HEK293 (cell line): ENCODE measurements at regions not wholly inside any gene's neighbourhood (a gene's known extent, or its start where the extent isn't known, plus 50 kb on each side); places are given as distances from the start of the nearest gene placed in this dataset.

ENCODE experiments used
- CTCF ChIP-seq: fragments of 450-650 bp; formaldehyde crosslinking; IDR thresholded peaks from 2 replicates; pipeline ENCODE4 v1.5.1; 2016; ENCODE audit warnings: missing biosample characterization, missing genetic modification characterization
- ZBTB1 ChIP-seq: fragments of 450-650 bp; formaldehyde crosslinking; IDR thresholded peaks from 2 replicates; pipeline ENCODE4 v1.5.1; 2016; ENCODE audit warnings: missing biosample characterization, missing genetic modification characterization
- ZFP41 ChIP-seq: fragments of 450-650 bp; formaldehyde crosslinking; IDR thresholded peaks from 2 replicates; pipeline ENCODE4 v1.5.1; 2016; ENCODE audit warnings: missing biosample characterization, missing genetic modification characterization, borderline replicate concordance
- ZNF292 ChIP-seq: fragments of 450-650 bp; formaldehyde crosslinking; IDR thresholded peaks from 2 replicates; pipeline ENCODE4 v1.5.1; 2016; ENCODE audit warnings: low read depth, missing biosample characterization, missing genetic modification characterization, borderline replicate concordance
- ZNF433 ChIP-seq: fragments of 450-650 bp; formaldehyde crosslinking; IDR thresholded peaks from 2 replicates; pipeline ENCODE4 v1.5.1; 2016; ENCODE audit warnings: missing biosample characterization, missing genetic modification characterization, low read depth
- ZNF768 ChIP-seq: fragments of 450-650 bp; formaldehyde crosslinking; IDR thresholded peaks from 2 replicates; pipeline ENCODE4 v1.5.1; 2018; ENCODE audit warnings: missing biosample characterization, mild to moderate bottlenecking, missing genetic modification characterization
- ZSCAN5A ChIP-seq: fragments of 450-650 bp; formaldehyde crosslinking; IDR thresholded peaks from 2 replicates; pipeline ENCODE4 v1.5.1; 2016; ENCODE audit warnings: missing biosample characterization, missing genetic modification characterization

- no peak for TF ChIP-seq CTCF (tag by site-specific recombination)
- no peak for TF ChIP-seq ZNF292 (tag by site-specific recombination)
- TF ChIP-seq ZFP41 (tag by site-specific recombination): no peak
- TF ChIP-seq ZNF768 (tag by site-specific recombination): no peak
- TF ChIP-seq ZSCAN5A (tag by site-specific recombination): no peak
- TF ChIP-seq ZBTB1 (tag by site-specific recombination): no peak
- TF ChIP-seq ZNF433 (tag by site-specific recombination): no peak
Measured at GRCh38 chr1:118661769-118662320, 326.3 kb downstream of the TBX15 start.
